Activated T-cell treated with anti-CD3 and anti-CD28 coated beads for 4 hours (primary cell): ENCODE measurements at regions not wholly inside any gene's neighbourhood (a gene's known extent, or its start where the extent isn't known, plus 50 kb on each side); places are given as distances from the start of the nearest gene placed in this dataset.

ENCODE experiments used
- DNase-seq: peaks from one replicate; pipeline ENCODE4 v3.0.0-alpha.2; 2020

DNA sequence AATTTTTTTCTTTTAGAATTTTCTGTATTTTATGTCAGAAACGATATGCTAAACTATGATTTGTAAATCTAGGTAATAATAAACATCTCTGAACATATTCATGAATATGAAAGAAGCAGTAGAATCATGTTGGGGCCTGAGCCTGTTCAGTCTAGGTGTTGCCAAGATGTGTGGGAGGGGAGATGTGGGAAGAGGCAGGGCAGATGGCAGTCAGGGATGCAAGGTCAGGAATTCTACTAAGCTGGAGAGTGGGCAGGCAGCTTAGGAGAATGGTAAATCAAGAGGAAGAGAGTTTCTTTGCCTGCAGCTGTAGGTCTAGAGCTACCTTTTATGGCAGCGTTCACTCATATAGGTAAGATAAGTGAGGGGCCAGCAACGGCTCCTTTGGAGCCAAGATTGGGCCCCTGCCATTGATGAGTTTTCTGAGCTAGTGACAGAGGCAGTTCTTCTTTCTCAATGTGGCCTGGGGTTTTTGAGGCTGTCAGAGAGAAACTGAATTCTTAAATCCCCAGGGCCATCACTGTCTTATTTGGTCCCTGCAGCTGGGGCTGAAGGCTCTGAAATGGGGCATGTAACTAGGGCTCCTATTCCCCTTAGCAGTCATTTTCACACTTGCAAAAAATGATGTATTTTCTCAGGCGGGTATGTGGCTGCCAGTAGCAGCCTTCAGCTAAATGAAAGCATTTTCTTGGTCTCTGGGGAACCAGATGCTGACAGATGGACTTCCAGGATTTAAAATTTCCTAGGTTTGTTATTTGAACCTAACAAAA lies 232.8 kb downstream of the PIK3C3 start:
- no peak for DNase-seq

DNA sequence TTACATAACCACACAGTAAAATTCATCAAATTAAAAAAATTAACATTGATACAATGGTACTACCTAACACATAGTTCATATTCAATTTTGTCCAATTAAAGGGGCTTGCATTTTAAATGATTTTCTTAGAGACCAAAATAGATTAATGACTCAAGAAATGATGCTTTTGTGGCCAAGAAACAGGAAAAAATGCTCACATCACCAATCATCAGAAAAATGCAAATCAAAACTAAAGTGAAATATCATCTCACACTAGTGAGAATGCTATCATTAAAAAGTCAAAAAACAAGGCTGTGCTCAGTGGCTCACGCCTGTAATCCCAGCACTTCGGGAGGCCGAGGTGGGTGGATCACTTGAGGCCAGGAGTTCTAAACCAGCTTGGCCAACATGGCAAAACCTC lies 235.6 kb downstream of the PIK3C3 start:
- no peak for DNase-seq

DNA sequence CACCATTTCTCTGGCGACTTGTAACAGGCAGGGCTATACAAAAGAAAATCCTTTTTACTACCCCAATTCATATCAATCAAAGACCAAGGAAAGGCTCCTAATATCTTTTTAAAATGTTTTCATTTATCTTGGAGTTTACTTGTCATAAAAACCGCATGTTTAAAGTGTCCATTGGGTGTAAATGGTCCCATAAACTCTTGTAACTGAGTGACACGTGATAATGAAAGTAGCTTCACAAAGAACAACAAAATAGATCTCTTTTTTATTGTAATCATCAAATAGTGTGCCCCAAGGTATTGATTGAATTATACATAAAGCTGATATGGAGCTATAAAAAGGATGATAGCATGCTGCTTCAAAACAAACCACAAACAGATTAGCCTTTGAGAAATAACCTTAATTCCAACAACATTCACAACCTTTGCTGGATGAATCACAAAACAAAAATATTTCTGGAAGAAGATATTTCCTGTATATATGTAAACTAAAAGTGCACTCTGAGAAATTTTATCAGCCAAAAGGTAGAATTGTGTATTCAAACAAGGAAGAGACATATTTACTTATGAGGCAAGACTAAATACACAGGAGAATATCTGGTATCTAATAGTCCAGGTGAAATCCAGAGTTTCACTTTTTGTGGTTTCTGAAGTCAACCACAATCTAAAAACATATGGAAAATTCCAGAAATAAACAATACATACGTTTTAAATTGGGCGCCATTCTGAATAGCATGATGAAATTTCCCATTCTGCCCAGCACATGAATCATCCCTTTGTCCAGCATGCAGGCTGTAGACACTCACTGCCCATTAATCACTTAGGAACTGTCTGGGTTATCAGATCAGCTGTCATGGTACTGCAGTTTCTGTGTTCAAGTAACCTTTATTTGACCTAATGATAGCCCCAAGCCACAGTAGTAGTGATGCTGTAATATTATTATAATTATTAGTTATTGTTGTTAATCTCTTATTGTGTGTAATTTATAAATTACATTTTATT lies 237.5 kb downstream of the PIK3C3 start:
- DNase-seq: no peak

DNA sequence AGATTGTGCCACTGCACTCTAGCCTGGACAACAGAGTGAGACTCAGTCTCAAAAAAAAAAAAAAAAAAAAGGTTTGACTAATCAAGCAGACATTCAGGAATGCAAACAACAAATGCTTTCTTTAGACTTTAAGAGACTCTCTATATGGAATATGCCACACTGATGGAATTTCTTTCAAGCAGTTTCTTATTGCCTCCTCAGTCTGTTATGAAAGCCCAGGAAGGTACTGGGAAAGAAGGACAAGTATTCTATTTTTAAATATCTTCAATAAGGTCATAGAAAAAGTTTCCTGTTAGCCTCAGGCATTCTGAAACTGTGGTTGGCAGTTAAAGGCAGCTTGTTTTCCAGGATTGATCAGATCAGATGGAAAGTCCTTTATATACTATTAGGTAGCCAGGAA lies 241.6 kb downstream of the PIK3C3 start:
- no peak for DNase-seq

DNA sequence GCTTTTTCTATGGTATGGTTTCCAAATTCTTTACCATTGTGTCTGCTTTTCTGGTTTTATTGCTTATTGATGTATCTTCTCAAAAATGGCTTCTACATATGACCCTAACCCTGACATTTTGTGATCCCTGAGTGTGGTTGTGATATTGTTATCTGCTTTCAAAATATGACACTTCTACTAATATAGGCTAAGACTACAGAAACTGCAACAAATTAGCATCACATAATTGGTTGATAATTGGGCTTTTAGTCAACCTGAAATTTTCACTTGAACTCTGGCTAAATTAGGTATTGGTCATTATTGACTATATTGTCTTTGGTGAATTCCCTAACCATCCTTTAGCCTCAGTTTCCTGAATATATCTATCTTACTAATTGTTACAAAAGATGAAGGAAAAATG lies 246.1 kb downstream of the PIK3C3 start:
- no peak for DNase-seq

DNA sequence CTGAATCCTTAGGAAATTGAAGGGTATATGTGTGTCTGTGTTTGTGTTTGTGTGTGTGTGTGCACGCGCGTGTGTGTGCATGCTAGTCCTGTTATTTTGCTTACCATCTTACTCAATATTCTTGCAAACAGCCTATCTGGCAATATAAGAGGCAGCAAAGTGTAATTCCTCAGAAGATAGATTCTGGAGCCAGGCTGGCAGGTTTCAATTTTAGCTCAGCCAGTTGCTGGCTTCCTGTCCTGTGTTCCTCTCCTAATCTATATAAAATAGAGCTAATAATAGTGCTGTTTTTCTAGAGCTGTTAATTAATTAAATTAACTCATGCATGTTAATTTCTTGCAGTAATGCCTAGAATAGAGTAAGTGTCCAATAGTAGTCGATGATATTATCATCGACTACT lies 256.2 kb downstream of the PIK3C3 start:
- DNase-seq: no peak

DNA sequence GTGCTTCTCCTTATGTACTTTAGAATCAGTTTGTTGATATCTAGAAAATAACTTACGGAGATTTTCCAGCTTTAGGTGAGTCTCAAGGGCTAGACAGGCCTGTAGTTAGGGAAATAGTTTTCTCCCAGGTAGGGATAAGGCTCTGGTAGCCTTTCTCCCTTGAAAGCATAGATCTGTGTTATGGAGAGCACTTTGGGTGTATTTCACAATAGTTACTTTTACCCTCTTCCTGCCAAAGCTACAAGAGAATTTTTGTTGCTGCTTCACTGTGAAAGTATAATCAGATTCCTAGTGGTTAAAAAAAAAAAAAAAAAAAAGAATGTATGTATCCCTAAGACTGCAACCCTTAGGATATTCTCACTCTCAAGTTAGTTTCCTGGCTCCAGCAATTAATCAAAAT lies 267.5 kb downstream of the PIK3C3 start:
- no peak for DNase-seq

DNA sequence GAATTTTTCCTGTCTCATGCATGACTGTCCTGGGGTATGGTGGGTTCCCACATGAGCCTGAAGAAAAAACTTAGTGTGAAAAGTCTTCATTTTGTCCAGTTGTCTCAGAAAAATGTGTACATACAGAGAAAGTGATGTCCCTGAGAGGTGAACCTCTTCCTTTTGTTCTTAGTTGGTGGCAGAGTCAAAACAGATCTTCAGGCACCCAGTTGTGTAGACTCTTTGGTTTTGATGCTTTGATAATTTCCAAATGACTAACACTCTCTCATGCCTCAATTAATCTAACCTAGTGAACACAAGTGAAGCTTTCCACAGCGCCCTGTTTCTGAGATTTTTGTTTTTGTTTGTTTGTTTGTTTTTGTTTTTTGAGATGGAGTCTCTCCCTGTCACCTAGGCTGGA lies 273.5 kb downstream of the PIK3C3 start:
- DNase-seq: no peak

DNA sequence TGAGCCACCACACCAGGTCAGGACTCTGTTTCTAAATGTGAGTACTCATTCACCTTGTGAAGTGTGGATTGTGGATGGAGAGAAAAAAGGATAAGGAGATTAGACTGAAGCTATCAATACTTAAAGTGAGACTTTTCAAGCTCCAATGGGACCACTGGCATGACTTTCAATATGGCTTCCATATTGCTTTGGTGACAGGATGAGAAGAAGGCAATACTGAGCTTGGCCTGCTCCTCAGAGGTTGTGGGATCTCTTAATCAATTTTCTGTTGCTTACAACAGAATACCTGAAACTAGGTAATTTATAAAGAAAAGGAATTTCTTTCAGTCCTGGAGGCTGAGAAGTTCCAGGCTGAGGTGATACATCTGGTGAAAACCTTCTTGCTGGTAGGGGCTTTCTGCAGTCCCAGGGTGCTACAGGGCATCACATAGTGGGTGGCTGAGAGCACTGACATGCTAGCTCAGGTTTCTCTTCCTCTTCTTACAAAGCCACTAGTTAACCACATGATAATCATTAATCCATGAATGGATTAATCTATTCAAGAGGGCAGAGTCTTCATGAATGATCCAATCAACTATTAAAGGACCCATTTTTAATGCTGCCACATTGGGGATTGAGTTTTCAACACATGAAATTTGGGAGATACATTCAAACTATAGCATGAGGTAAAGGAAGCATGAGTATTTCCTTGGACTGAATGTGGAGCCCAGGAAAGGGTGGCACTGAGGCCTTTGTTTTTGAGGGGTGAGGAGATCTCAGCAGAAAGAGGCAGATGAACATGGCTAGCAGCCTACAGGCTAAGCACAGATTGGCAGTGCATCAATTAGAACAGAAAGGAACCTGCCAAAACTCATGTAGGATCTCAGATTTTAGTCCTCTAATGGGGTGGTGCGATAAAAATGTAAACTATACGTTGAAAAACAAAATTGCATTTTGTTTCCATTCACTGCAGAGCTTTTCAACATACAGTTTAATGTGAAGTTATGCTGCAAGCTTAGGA lies 274.5 kb downstream of the PIK3C3 start:
- no peak for DNase-seq

DNA sequence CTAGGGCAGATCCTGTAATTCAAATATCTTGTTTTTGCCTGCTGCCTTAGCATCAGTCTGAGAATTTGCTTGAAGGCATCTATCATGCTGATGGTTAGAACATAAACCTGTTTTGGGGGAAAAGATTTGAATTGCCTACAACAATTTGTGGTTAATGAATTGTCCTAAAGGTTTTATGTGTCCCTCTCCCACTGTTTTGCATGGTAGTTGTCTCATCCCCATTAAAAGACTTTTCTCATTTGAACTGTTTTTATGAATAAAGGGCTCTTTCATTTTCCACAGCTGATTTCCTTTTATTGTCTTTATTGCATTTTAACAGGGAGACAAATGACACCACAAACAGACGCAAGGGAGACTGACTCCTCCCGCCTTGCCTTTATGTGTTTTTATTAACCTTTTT lies 275.6 kb downstream of the PIK3C3 start:
- no peak for DNase-seq

DNA sequence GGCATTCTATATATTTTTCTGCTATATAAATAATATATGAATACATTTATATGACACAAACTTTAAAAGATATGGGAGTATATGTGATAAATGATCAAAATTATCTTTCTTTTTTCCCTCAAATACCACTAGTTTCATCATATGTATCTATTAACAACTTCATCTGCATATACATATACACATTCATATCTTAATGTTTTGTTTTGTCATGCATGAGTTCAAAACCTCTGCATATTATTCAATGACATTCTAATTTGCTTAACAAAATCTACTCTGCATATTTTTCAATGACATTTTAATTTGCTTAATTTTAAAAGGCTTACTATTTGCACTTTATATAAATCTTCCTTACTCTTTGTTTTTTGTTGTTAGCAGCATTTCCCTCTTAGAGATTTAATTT lies 276.2 kb downstream of the PIK3C3 start:
- no peak for DNase-seq

DNA sequence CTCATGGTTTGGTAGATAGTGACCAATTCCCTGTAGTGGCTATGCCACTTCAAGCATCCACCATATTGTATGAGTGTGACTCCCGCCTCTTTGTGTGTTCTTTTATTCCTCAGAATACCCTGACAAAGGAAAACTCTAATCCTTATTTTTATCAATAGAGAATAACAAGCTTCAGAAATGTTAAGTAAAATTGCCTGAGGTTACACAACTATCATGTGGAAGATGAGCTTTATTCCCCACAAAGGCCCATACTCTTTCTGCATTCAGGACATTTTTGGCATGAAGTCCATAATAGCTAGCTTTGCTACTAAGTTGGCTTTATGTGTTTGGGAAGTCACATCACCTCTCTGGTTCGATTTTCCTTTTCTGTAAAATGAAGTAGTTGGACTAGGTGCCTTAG lies 276.8 kb downstream of the PIK3C3 start:
- no peak for DNase-seq

DNA sequence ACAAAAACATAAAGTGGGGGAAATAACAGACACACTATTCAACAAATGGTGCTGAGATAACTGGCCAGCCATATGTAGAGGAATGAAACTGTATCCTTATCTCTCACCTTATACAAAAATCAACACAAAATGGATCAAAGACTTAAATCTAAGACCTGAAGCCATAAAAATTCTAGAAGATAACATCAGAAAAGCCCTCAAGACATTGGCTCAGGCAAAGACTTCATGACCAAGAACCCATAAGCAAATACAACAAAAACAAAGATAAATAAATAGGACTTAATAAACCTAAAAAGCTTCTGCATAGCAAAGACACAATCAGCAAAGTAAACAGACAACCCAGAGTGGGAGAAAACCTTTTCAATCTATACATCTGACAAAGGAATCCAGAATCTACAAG lies 278.9 kb downstream of the PIK3C3 start:
- DNase-seq: no peak

DNA sequence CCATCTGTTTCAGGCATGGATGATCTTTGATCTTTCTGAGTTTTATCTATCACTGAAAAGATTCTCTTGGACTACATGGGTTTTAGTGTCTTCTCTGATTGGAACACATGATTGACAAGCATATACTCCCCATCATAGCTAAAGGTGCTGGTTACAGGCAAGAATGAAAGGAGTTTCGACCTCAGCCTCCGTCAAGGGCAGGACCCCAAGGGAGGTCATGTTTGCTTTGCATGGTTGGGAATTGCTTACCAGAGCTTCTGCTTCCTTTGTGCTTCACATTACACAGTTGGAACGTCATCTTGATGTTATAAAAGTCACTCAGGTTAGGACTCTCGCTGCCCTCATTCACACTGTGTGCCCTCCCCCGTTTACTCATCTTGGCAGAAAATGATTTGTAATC lies 287.7 kb downstream of the PIK3C3 start:
- DNase-seq: no peak

DNA sequence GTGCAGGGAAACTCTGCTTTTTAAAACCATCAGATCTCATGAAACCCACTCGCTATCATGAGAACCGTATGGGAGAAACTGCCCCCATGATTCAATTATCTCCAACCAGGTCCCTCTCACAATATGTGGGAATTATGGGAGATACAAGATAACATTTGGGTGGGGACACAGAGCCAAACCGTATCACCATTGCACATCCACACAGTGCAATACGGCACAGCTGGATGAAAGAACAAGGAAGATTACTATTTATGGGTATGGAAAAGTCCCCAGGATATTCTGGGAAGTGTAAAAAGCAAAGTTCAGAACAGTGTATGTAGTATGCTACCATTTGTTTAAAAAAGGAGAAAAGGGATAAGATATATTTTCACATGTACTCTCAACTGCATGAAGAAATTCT lies 290.1 kb downstream of the PIK3C3 start:
- DNase-seq: no peak

DNA sequence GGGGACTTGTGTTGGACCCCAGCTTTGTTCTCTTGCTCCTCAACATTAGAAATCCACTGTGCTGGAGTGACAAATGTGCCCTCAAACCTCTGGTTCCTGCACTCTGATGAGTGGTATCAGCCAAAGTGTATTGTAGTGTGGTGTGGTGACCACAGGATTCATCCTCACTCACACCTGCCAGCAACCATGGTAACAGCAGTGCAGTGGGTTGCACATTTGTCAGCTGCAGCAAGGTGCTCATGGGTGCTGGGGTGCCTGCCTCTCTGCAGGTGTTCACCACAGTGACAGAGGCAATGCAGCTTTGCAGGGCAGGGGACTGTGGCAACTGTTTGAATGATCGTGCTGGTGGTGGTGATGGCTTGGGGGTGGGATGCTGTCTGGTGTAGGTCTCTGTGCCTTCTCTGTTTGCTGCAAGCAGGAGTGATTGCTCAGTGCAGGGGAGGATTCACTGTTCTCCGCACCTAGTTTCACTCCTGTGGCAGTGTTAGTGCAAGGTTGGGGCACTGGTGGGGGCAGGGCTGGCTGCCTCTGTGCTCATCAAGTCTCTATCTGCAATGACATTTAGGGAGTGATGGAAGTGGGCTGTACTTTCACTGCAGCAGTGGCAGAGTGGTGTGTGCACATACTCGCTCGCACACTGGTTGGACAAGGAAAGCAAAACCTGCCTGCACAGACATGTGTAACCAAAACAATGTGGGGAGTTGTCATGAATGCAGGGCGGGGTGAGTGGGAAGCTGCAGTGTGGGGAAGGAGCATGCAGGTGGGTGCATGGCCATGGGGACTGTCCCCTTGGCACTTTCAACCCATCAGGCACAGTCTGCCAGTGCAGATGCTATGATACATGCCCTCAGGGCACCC lies 301.1 kb downstream of the PIK3C3 start:
- DNase-seq: no peak

DNA sequence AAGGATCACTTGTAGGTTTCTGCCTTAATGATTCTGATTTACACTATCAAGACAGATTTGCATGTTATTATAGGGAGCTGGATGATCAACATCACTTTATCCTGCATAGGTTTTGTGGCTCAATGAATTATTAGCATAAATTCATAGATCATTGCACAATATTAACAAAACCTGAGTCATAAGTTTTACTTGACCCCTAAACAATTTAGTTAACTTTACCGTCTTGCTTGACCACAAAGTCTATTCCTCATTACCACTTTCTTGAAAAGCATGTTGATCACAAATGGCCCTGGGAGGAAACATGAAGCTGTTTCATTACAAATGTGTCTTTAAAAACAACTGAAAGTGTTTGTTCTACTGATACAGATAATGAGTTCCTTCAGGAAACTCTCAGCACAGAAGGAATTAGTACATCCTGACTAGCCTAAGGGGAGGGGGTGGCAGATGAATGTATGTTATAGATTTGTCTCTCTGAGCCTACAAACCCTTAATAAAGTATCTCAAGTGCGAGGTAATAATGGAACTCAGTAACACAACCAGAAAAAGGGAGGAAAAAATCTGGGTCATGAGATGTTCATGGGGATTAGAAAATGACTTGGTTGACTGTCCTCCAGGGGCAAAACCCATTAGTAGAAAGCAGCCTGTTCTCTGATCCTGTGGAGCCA lies 303.4 kb downstream of the PIK3C3 start:
- no peak for DNase-seq

DNA sequence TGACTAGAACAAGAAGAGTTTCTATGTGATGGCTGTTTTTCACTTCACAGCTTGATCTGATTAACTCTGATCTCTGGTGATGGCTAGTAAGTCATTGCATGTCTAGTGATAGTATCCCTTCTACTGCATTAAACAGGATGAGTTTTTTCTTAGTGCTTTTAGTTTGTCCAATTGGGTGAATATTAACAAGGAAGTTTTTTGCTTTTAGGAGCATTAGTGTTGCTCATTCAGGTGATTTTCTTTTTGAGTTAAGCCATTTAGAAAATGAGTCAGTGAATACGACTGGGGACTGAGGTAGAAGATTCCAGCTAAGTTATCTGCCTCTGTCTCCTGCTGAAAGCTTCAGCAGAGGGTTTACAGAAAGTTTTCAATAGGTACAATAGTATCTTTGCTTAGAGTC lies 306.7 kb downstream of the PIK3C3 start:
- no peak for DNase-seq

DNA sequence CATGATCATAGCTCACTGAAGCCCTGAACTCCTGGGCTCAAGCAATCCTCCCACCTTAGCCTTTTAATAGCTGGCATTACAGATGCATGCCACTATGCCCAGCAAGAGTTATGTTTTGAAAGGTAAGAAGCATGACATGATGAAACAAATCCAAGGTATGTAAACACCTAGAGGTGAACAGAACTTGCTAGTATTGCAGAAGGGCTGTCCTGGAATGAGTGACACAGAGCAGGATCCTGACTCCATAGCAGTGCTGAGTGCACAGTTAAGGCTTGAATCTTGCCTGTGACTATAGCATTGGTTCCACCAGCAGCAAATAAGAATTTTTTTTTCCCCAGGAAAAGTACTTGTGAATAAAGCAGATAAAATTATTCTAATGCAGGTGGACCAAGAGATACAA lies 309.5 kb downstream of the PIK3C3 start:
- no peak for DNase-seq

DNA sequence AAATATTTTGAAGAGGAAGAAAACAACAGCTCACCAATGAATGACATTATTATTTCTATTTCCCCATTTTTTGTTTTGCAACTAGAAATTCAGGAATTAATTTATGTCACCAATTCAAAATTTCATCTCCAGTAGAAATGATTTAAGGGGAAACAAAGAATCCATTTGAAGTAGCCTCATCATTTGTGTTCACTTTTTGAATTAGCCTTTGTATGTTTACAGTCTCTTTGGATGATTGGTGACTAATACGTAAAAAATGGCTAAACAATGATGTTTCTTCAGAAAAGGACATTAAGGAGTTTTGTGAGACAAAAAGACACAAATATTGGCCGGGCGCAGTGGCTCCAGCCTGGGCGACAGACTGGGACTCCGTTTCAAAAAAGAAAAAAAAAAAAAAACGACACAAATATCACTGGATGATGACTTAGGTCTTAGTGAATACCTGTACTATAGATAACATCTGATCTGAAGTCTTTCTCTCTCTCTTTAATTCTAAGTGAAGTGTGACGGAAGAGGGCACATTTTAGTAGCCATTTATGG lies 313.2 kb downstream of the PIK3C3 start:
- no peak for DNase-seq

DNA sequence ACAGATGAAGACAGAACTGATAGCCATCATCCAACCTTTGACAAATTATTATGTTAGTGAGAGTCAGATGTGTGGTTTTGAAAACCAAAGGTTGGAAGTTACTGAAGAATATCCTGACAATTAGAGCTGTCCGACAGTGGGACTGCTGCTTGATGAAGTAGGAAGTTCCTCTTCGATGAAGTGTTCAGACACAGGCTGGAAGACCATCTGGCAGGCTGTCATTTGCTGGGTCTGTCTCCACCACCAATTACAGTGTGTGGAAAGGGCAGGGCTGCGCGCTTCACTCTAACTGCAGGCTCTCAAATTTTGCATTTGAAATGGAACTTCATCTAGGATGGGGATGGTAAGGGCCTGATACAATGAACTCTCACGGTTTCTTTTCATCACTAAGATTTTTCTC lies 313.8 kb downstream of the PIK3C3 start:
- DNase-seq: no peak
